ENCODE measurements at regions not wholly inside any gene's neighbourhood (a gene's known extent, or its start where the extent isn't known, plus 50 kb on each side); places are given as distances from the start of the nearest gene placed in this dataset.

- DNase-seq = no peak
These were observed 151.9 kb downstream of the FAM43A start for GRCh38 chr3:194837457-194838127.

- DNase-seq = no peak
These were observed 152.6 kb downstream of the FAM43A start for GRCh38 chr3:194838236-194838635.

- DNase-seq = no peak
These were observed 155.2 kb downstream of the FAM43A start for GRCh38 chr3:194840661-194841514.

- DNase-seq = no peak
These were observed 155.8 kb downstream of the FAM43A start for GRCh38 chr3:194841515-194841841.

GRCh38 chr3:194843556-194843955 is 157.9 kb downstream of the FAM43A start:
- no peak for DNase-seq

GRCh38 chr3:194844046-194844445 is 158.4 kb downstream of the FAM43A start:
- DNase-seq = no peak

- no peak for DNase-seq
These were observed 163.6 kb downstream of the FAM43A start for GRCh38 chr3:194849166-194849875.

GRCh38 chr3:194851254-194851653 is 165.6 kb downstream of the FAM43A start:
- no peak for DNase-seq

GRCh38 chr3:194851941-194852340 is 166.3 kb downstream of the FAM43A start:
- DNase-seq = no peak

- no peak for DNase-seq
These were observed 166.7 kb downstream of the FAM43A start for GRCh38 chr3:194852345-194852744.

- no peak for DNase-seq
These were observed 167.3 kb downstream of the FAM43A start for GRCh38 chr3:194852831-194853508.

- DNase-seq = no peak
These were observed 168.5 kb downstream of the FAM43A start for GRCh38 chr3:194854206-194854605.

GRCh38 chr3:194854659-194855390 is 169.1 kb downstream of the FAM43A start:
- no peak for DNase-seq

GRCh38 chr3:194856296-194856695 is 170.6 kb downstream of the FAM43A start:
- no peak for DNase-seq

- no peak for DNase-seq
These were observed 171.9 kb downstream of the FAM43A start for GRCh38 chr3:194857469-194858113.

- no peak for DNase-seq
These were observed 172.7 kb downstream of the FAM43A start for GRCh38 chr3:194858382-194858781.

- DNase-seq = no peak
These were observed 175.0 kb downstream of the FAM43A start for GRCh38 chr3:194860725-194861124.

- DNase-seq = no peak
These were observed 175.7 kb downstream of the FAM43A start for GRCh38 chr3:194861375-194861774.

GRCh38 chr3:194865061-194865460 is 179.4 kb downstream of the FAM43A start:
- DNase-seq = no peak

GRCh38 chr3:194865615-194866014 is 179.9 kb downstream of the FAM43A start:
- no peak for DNase-seq

- no peak for DNase-seq
These were observed 180.6 kb downstream of the FAM43A start for GRCh38 chr3:194866236-194866635.
